ENCODE measurements at regions not wholly inside any gene's neighbourhood (a gene's known extent, or its start where the extent isn't known, plus 50 kb on each side); places are given as distances from the start of the nearest gene placed in this dataset.

- in situ Hi-C loops (cut with MboI; ENCODE audit: low sequenced_read_pairs): no loop called here
Measured at GRCh38 chr3:18648159-18648558, 223.0 kb upstream of the SATB1 start.

- in situ Hi-C loops (cut with MboI; ENCODE audit: low sequenced_read_pairs): no loop called here
Measured at GRCh38 chr3:18645619-18646018, 220.5 kb upstream of the SATB1 start.

- in situ Hi-C loops (cut with MboI; ENCODE audit: low sequenced_read_pairs): no loop called here
Measured at GRCh38 chr3:18643281-18643680, 218.1 kb upstream of the SATB1 start.

DNA sequence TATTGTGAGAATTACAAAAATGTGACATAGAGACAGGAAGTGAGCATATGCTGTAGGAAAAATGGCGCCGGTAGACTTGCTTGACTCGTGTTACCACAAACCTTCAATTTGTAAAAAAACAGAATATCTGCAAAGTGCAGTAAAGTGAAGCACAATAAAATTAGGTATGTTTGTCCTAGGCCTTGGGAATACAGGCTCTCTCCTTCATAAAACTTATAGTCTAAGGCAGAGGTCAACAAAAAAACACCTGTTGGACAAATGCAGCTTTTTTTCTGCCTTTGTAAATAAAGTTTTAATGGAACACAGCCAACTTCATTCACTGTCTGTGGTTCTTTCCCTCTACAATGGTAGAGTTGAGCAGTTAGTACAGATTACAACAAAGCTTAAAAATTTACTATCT, 216.8 kb upstream of the SATB1 start:
- in situ Hi-C loops (cut with MboI; ENCODE audit: low sequenced_read_pairs): no loop called here

DNA sequence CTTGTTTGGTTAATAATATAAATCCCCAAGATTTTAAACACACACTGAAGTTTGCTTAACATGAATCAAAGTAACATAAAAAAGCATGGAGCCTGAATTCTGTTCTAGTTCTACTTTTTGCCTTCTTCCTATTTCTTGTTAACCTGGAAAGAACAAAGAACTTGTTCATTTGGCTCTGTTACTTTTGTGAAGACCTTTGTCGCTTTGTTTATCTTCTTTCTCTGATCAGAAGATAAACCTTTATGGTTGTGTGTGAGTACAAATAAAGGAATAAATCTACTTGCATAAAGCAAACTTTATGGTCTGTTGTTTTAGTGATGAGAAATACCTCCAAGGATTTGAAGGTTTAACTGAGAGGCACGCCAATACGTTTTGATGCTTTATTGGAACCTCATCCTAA, 210.1 kb upstream of the SATB1 start:
- in situ Hi-C loops (cut with MboI; ENCODE audit: low sequenced_read_pairs): no loop called here

GRCh38 chr3:18634461-18634860, 209.3 kb upstream of the SATB1 start:
- in situ Hi-C loops (cut with MboI; ENCODE audit: low sequenced_read_pairs): no loop called here

DNA sequence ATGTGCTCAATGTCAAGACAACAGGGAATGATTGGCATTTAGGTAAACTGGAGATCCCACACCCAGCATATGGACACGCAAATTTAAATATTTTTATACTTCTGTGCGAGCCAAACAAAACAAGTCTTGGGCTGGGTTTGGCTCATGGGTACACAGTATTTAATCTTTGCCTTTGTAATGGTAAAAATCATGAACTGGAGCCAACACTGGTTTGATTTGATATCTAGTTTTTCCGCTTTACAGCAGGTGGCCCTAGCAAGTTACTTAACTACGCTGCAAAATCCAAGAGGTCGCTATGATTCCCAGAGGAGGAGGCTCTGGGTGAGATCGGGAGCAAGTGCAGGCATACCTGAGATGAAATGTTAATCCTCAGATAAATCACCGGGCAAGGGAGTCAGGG, 207.9 kb upstream of the SATB1 start:
- in situ Hi-C loops (cut with MboI; ENCODE audit: low sequenced_read_pairs): no loop called here

DNA sequence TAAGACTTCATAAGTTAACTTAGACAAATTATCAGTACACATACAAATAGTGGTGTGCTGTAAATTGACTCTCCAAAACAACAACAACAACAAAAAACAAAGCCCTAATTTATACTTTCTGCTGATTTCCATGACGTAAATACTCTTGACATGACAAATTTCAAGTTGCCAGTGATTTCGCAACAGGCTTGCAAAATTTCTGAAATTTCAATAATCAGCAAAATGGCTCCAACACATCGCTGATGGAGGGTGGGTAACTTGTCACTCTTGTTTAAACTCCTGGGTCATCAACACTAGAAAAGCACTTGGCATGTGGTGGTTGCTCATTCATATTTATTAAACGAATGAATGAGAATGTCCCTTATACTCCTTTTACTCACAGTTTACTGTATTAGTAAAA, 205.2 kb upstream of the SATB1 start:
- in situ Hi-C loops (cut with MboI; ENCODE audit: low sequenced_read_pairs): no loop called here

DNA sequence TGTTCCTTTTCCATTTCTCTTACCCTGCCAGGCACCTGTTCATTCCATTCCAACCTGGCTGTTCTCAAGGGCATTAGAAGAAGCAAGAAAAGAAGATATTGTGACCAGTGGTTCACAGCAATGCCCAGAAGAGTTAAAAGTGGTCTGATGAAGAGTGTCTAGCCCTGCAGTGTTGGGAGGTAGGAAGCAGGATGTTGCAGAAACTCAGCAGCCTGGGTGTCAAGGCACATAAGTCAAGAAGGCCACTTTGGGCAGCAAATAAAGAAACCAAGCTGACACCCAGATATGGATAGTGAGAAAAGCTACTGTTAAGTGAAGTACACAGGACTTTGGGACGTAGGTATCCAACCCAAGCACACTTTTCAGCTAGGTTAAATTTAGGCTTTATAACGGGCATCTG, 199.9 kb upstream of the SATB1 start:
- in situ Hi-C loops (cut with MboI; ENCODE audit: low sequenced_read_pairs): no loop called here

DNA sequence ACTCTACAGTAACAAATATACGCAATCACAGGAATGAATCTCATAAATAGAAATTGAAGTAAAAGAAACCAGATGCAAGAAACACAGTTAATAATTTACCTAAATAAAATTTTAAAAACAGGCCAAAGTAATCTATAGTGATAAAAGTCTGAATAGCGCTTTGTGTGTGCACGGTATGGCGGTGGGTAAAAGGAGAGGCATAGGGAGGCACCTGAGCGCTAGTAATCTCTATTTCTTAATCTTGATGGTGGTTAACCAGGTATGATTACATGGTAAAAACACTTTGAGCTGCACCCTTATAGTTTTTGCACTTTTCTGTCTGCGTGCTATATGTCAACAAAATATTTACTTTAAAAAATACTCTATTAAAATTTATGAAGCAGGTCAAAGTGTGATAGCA, 198.1 kb upstream of the SATB1 start:
- in situ Hi-C loops (cut with MboI; ENCODE audit: low sequenced_read_pairs): no loop called here

DNA sequence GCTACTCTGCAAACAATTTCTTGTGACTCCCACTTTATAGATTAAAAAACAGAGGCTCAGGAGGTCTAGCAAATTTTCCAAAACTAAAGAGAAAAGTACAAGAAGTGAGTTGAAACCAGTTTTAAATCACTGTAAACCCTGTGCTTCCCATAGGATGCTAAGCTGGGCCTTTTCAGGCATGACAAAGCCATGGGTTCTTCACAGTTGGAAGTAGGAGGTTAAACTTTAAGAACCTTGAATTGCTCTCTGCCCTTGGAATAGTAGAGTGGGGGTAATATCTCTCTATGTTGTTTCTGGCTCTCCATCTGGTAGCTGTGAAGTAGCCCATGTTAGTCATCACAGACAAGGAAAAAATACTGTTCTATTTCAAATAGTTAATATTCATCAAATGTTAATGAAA, 193.6 kb upstream of the SATB1 start:
- in situ Hi-C loops (cut with MboI; ENCODE audit: low sequenced_read_pairs): no loop called here

GRCh38 chr3:18611991-18612390, 186.9 kb upstream of the SATB1 start:
- in situ Hi-C loops (cut with MboI; ENCODE audit: low sequenced_read_pairs): no loop called here

DNA sequence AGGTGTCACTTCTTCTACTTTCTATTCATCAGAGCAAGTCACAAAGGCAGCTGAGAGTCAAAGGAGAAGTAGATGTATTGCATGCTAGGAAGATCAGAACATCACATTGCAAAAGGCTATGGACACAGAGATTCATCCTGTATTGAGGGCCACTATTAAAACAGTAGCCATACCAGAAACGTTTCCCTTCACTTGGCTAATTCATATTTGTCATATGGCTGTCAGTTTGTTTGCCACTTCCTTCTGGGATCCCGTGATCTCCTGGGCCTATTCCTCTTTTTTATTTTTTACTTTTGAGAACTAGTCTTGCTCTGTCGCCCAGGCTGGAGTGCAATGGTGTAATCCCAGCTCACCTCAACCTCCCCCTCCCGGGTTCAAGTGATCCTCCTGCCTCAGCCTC, 184.0 kb upstream of the SATB1 start:
- in situ Hi-C loops (cut with MboI; ENCODE audit: low sequenced_read_pairs): no loop called here

DNA sequence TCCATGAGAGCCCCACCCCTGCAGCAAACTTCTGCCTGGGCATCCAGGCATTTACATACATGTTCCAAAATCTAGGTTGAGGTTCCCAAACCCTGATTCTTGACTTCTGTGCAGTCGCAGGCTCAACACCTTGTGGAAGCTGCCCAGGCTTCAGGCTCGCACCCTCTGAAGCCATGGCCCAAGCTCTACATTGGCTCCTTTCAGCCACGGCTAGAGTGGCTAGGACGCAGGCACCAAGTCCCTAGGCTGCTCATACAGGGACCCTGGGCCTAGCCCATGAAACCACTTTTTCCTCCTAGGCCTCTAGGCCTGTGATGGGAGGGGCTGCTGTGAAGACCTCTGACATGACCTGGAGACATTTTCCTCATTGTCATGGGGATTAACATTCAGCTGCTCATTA, 172.8 kb upstream of the SATB1 start:
- in situ Hi-C loops (cut with MboI; ENCODE audit: low sequenced_read_pairs): no loop called here

GRCh38 chr3:18593231-18593630, 168.1 kb upstream of the SATB1 start:
- in situ Hi-C loops (cut with MboI; ENCODE audit: low sequenced_read_pairs): no loop called here

- in situ Hi-C loops (cut with MboI; ENCODE audit: low sequenced_read_pairs): no loop called here
Measured at GRCh38 chr3:18591120-18591519, 166.0 kb upstream of the SATB1 start.

GRCh38 chr3:18586076-18586475, 160.9 kb upstream of the SATB1 start:
- in situ Hi-C loops (cut with MboI; ENCODE audit: low sequenced_read_pairs): no loop called here

GRCh38 chr3:18585004-18585968, 160.1 kb upstream of the SATB1 start:
- in situ Hi-C loops (cut with MboI; ENCODE audit: low sequenced_read_pairs): no loop called here

- in situ Hi-C loops (cut with MboI; ENCODE audit: low sequenced_read_pairs): no loop called here
Measured at GRCh38 chr3:18580268-18580667, 155.1 kb upstream of the SATB1 start.

- in situ Hi-C loops (cut with MboI; ENCODE audit: low sequenced_read_pairs): no loop called here
Measured at GRCh38 chr3:18579661-18580060, 154.5 kb upstream of the SATB1 start.

- in situ Hi-C loops (cut with MboI; ENCODE audit: low sequenced_read_pairs): no loop called here
Measured at GRCh38 chr3:18575573-18575972, 150.4 kb upstream of the SATB1 start.

DNA sequence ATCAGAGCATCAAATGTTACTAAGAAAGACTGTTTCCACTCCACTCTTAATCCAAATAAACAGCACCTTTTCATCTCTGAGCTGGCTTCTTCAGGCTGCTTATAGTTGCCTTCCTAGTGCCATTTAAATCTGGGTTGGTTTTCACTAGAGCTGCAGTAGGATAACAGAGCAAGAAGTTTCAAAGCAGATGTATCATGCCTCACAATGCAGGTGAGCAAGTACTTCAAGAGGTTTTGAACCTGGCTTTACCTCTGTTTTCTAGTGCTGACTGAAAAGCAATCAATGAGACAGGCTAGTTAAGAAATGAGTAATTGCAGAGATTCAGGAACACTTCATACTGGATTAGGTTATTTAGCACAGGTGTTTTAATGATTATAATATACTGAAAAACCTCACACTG, 147.7 kb upstream of the SATB1 start:
- in situ Hi-C loops (cut with MboI; ENCODE audit: low sequenced_read_pairs): no loop called here

DNA sequence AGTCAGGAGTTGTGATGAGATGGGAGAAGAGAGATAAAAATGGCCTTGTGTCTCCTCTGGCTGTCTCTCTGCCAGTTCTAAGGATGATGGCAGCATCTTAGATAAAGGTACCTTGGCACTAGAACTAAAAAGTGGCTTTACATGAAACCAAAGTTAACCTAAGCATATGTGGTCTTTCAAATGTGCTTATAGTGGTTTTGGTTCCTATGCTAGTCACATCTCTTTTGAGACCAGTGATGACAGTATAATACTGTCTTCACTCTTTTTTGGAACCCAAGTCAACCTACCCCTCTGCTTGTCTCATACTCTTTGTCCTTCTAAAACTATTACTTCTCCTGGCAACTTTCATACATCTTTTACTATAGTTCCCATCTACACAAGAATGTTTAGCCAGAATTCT, 142.2 kb upstream of the SATB1 start:
- in situ Hi-C loops (cut with MboI; ENCODE audit: low sequenced_read_pairs): loop anchor here (10.0 kb wide), 1 partner anchor 198 kb away; no protein-coding TSS in a partner anchor

Measured in HL-60/S4 treated with phorbol 12-myristate 13-acetate at 8.2 ng/mL for 4 days and 3 days (cell line).